ENCODE measurements at regions not wholly inside any gene's neighbourhood (a gene's known extent, or its start where the extent isn't known, plus 50 kb on each side); places are given as distances from the start of the nearest gene placed in this dataset.

DNA sequence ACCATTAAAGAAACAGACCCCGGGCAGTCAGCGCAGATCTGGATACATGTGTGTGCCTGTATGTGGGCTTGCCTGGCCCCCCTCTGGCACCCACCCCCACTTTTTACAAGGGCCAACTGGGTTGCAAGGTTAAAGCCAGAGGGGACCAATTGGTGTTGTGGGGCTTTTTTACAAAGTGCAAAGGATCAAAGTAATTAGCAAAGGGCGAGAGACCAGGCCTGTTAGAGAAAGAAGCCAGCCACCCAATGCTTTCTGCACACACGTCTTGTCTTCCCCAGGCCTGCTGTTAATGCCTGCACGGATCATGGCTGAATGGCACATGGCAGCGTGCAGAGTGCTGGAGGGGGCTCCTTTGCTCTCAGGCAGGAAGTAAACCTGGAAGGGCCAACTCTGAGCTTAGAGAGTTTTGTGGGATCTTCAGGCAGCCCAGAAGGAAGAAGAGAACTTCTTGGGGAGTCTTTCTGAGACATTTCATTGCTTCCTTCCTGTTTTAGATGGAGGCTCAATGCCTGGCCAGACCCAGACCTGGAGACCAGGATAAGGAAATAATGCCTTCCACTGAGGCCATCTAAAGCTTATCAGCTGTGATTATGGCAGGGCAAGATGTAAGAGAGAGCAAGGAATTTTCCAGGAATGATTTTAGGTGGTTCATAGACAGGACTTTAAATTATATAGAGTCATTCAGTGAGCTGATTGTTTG, 523.4 kb upstream of the TBX3 start:
- TF ChIP-seq, protein P1, sequence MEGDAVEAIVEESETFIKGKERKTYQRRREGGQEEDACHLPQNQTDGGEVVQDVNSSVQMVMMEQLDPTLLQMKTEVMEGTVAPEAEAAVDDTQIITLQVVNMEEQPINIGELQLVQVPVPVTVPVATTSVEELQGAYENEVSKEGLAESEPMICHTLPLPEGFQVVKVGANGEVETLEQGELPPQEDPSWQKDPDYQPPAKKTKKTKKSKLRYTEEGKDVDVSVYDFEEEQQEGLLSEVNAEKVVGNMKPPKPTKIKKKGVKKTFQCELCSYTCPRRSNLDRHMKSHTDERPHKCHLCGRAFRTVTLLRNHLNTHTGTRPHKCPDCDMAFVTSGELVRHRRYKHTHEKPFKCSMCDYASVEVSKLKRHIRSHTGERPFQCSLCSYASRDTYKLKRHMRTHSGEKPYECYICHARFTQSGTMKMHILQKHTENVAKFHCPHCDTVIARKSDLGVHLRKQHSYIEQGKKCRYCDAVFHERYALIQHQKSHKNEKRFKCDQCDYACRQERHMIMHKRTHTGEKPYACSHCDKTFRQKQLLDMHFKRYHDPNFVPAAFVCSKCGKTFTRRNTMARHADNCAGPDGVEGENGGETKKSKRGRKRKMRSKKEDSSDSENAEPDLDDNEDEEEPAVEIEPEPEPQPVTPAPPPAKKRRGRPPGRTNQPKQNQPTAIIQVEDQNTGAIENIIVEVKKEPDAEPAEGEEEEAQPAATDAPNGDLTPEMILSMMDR (conservative IDR thresholded peaks at IDR 0.05; ENCODE audit: low read depth, low read length) = no peak
- TF ChIP-seq EZH2 (IDR thresholded peaks at IDR 0.05; ENCODE audit: low read length, unreplicated experiment) = no peak
- no peak for TF ChIP-seq EZH2phosphoT487 (IDR thresholded peaks at IDR 0.05; ENCODE audit: borderline replicate concordance, low read length)
